HepG2 (cell line): ENCODE measurements at regions not wholly inside any gene's neighbourhood (a gene's known extent, or its start where the extent isn't known, plus 50 kb on each side); places are given as distances from the start of the nearest gene placed in this dataset.

ENCODE experiments used
- ARNT ChIP-seq: fragments of 450-650 bp; IDR thresholded peaks from 2 replicates; pipeline ENCODE4 v1.6.1; 2017
- ELF4 ChIP-seq: sonication (generic); formaldehyde crosslinking; IDR thresholded peaks from 2 replicates; pipeline ENCODE4 v1.5.0; 2020; ENCODE audit warnings: missing genetic modification reagents, mild to moderate bottlenecking, moderate library complexity, borderline replicate concordance
- EZH2 ChIP-seq: conservative IDR thresholded peaks from 2 replicates; pipeline ENCODE4 v1.6.1; 2012; ENCODE audit warnings: mild to moderate bottlenecking, low read depth, low read length, moderate library complexity
- FOSL1 ChIP-seq: sonication (generic); formaldehyde crosslinking; IDR thresholded peaks from 2 replicates; pipeline ENCODE4 v1.9.0; 2021; ENCODE audit warnings: missing genetic modification reagents, borderline replicate concordance
- IRF2 ChIP-seq: IDR thresholded peaks from 2 replicates; pipeline ENCODE4 v1.6.1; 2018; ENCODE audit warnings: missing genetic modification reagents, missing compliant biosample characterization
- MED13 ChIP-seq: sonication (generic); formaldehyde crosslinking; IDR thresholded peaks from 2 replicates; pipeline ENCODE4 v1.5.0; 2020; ENCODE audit warnings: missing genetic modification reagents
- MIER2 ChIP-seq: IDR thresholded peaks from 2 replicates; pipeline ENCODE4 v1.6.1; 2016; ENCODE audit warnings: missing biosample characterization, missing genetic modification reagents
- NFE2L1 ChIP-seq: sonication (generic); formaldehyde crosslinking; IDR thresholded peaks from 2 replicates; pipeline ENCODE4 v1.4.0; 2020; ENCODE audit warnings: missing genetic modification reagents, mild to moderate bottlenecking, borderline replicate concordance
- NONO ChIP-seq, 2 experiments: fragments of 450-650 bp in 1 of 2; sonication (generic) in 1 of 2; formaldehyde crosslinking in 1 of 2; IDR thresholded peaks in 1 of 2; conservative IDR thresholded peaks in 1 of 2; 2 replicates each; pipeline versions ENCODE4 v1.6.1 to v1.8.0; 2017 to 2022; ENCODE audit warnings: mild to moderate bottlenecking in 1 of 2, missing genetic modification reagents in 1 of 2, moderate library complexity in 1 of 2
- POGK ChIP-seq: sonication (generic); formaldehyde crosslinking; conservative IDR thresholded peaks from 2 replicates; pipeline ENCODE4 v1.8.0; 2022; ENCODE audit warnings: mild to moderate bottlenecking, moderate library complexity, missing genetic modification reagents
- POGZ ChIP-seq: sonication (generic); formaldehyde crosslinking; IDR thresholded peaks from 2 replicates; pipeline ENCODE4 v1.4.0; 2020; ENCODE audit warnings: mild to moderate bottlenecking, missing genetic modification reagents
- RARA ChIP-seq: IDR thresholded peaks from 2 replicates; pipeline ENCODE4 v1.6.1; 2016; ENCODE audit warnings: missing genetic modification reagents, missing compliant biosample characterization
- RNF219 ChIP-seq: sonication (generic); formaldehyde crosslinking; IDR thresholded peaks from 2 replicates; pipeline ENCODE4 v1.5.0; 2020; ENCODE audit warnings: mild to moderate bottlenecking, missing genetic modification reagents
- SAFB2 ChIP-seq: sonication (generic); formaldehyde crosslinking; IDR thresholded peaks from 2 replicates; pipeline ENCODE4 v1.5.1; 2020; ENCODE audit warnings: missing genetic modification reagents, low read depth, mild to moderate bottlenecking, borderline replicate concordance
- ZBTB1 ChIP-seq: sonication (generic); formaldehyde crosslinking; IDR thresholded peaks from 2 replicates; pipeline ENCODE4 v1.4.0; 2020; ENCODE audit warnings: missing genetic modification reagents, borderline replicate concordance
- ZBTB38 ChIP-seq: sonication (generic); formaldehyde crosslinking; IDR thresholded peaks from 2 replicates; pipeline ENCODE4 v1.5.1; 2020; ENCODE audit warnings: mild to moderate bottlenecking, missing genetic modification reagents
- ZKSCAN5 ChIP-seq: sonication (generic); formaldehyde crosslinking; IDR thresholded peaks from 2 replicates; pipeline ENCODE4 v1.5.1; 2020; ENCODE audit warnings: mild to moderate bottlenecking, missing genetic modification reagents
- ZNF232 ChIP-seq: sonication (generic); formaldehyde crosslinking; IDR thresholded peaks from 2 replicates; pipeline ENCODE4 v1.4.0; 2020; ENCODE audit warnings: missing genetic modification reagents, borderline replicate concordance
- ZNF501 ChIP-seq: sonication (generic); formaldehyde crosslinking; IDR thresholded peaks from 2 replicates; pipeline ENCODE4 v1.5.1; 2020; ENCODE audit warnings: mild to moderate bottlenecking, moderate library complexity, missing genetic modification reagents
- ZNF589 ChIP-seq: sonication (generic); formaldehyde crosslinking; conservative IDR thresholded peaks from 2 replicates; pipeline ENCODE4 v1.8.0; 2022; ENCODE audit warnings: mild to moderate bottlenecking, moderate library complexity, missing genetic modification reagents
- ZNF660 ChIP-seq: sonication (generic); formaldehyde crosslinking; IDR thresholded peaks from 2 replicates; pipeline ENCODE4 v1.5.1; 2020; ENCODE audit warnings: mild to moderate bottlenecking, low read depth, missing genetic modification reagents, borderline replicate concordance
- ZNF749 ChIP-seq: sonication (generic); formaldehyde crosslinking; IDR thresholded peaks from 2 replicates; pipeline ENCODE4 v1.8.0; 2022; ENCODE audit warnings: mild to moderate bottlenecking, missing genetic modification reagents, moderate library complexity, borderline replicate concordance
- ZNF768 ChIP-seq: sonication (generic); formaldehyde crosslinking; IDR thresholded peaks from 2 replicates; pipeline ENCODE4 v1.4.0; 2020; ENCODE audit warnings: missing genetic modification reagents
- ZNF775 ChIP-seq: sonication (generic); formaldehyde crosslinking; IDR thresholded peaks from 2 replicates; pipeline ENCODE4 v1.4.0; 2020; ENCODE audit warnings: missing genetic modification reagents, mild to moderate bottlenecking, moderate library complexity, borderline replicate concordance
- TF ChIP-seq, protein P1 (sequence below): sonication (generic); formaldehyde crosslinking; IDR thresholded peaks from 2 replicates; pipeline ENCODE4 v1.4.0; 2020; ENCODE audit warnings: mild to moderate bottlenecking, missing genetic modification reagents

- TF ChIP-seq ZNF749 (CRISPR knock-in tag) (peak; percentile 52; the same call in 1 of the 2 replicates), MED13 (CRISPR knock-in tag) (no peak), SAFB2 (CRISPR knock-in tag) (peak; percentile 46; the same call in 1 of the 2 replicates), ARNT (no peak), ZBTB38 (CRISPR knock-in tag) (peak; percentile 83), ZNF775 (CRISPR knock-in tag) (no peak), RARA (CRISPR knock-in tag) (peak; percentile 90), ZNF768 (CRISPR knock-in tag) (no peak), IRF2 (CRISPR knock-in tag) (peak; percentile 88), NONO (IDR thresholded peaks at IDR 0.05) (no peak), NONO (CRISPR knock-in tag; conservative IDR thresholded peaks at IDR 0.05) (no peak; the same call in 1 of the 2 replicates), ELF4 (CRISPR knock-in tag) (0 out of 2 replicates have a peak, but pooled peaks have one; percentile 46), MIER2 (CRISPR knock-in tag) (0 out of 2 replicates have a peak, but pooled peaks have one; percentile 40), ZNF589 (CRISPR knock-in tag) (no peak), ZKSCAN5 (no peak), ZNF501 (CRISPR knock-in tag) (peak; percentile 82), POGK (CRISPR knock-in tag) (no peak), POGZ (CRISPR knock-in tag) (peak; percentile 90), NFE2L1 (no peak), FOSL1 (CRISPR knock-in tag) (no peak), RNF219 (CRISPR knock-in tag) (no peak), ZNF660 (no peak), EZH2 (no peak), ZBTB1 (no peak), ZNF232 (CRISPR knock-in tag) (peak; percentile 65; the same call in 1 of the 2 replicates)
- TF ChIP-seq, protein P1, sequence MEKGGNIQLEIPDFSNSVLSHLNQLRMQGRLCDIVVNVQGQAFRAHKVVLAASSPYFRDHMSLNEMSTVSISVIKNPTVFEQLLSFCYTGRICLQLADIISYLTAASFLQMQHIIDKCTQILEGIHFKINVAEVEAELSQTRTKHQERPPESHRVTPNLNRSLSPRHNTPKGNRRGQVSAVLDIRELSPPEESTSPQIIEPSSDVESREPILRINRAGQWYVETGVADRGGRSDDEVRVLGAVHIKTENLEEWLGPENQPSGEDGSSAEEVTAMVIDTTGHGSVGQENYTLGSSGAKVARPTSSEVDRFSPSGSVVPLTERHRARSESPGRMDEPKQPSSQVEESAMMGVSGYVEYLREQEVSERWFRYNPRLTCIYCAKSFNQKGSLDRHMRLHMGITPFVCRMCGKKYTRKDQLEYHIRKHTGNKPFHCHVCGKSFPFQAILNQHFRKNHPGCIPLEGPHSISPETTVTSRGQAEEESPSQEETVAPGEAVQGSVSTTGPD (CRISPR knock-in tag), result no peak
Measured at GRCh38 chr2:111246620-111247061, 125.9 kb downstream of the BCL2L11 start (continued).
